ENCODE measurements at regions not wholly inside any gene's neighbourhood (a gene's known extent, or its start where the extent isn't known, plus 50 kb on each side); places are given as distances from the start of the nearest gene placed in this dataset.

GRCh38 chr9:28866951-28867350 is 1293.7 kb upstream of the C9orf72 start:
- TF ChIP-seq, protein P1, sequence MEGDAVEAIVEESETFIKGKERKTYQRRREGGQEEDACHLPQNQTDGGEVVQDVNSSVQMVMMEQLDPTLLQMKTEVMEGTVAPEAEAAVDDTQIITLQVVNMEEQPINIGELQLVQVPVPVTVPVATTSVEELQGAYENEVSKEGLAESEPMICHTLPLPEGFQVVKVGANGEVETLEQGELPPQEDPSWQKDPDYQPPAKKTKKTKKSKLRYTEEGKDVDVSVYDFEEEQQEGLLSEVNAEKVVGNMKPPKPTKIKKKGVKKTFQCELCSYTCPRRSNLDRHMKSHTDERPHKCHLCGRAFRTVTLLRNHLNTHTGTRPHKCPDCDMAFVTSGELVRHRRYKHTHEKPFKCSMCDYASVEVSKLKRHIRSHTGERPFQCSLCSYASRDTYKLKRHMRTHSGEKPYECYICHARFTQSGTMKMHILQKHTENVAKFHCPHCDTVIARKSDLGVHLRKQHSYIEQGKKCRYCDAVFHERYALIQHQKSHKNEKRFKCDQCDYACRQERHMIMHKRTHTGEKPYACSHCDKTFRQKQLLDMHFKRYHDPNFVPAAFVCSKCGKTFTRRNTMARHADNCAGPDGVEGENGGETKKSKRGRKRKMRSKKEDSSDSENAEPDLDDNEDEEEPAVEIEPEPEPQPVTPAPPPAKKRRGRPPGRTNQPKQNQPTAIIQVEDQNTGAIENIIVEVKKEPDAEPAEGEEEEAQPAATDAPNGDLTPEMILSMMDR (IDR thresholded peaks at IDR 0.05; ENCODE audit: borderline replicate concordance), result no peak
- Histone ChIP-seq H3K36me3 (no peaks in the 10 kb centered on the region), H3K27ac (replicated peaks) (no peak overlapping the region), H3K4me1 (no peaks in the 10 kb centered on the region), H3K4me3 (no peak overlapping the region), H3K9me3 (replicated peaks) (no peaks in the 10 kb centered on the region), H3K27me3 (ENCODE audit: low read depth) (no peaks in the 10 kb centered on the region)
- DNase-seq, result no peak
- intact Hi-C loops (cut with micrococcal nuclease), result no loop called here

GRCh38 chr9:28868228-28868990 is 1295.1 kb upstream of the C9orf72 start:
- no peak overlapping the region for H3K27ac ChIP-seq (replicated peaks)
- intact Hi-C loops (cut with micrococcal nuclease), result no loop called here
- H3K27me3 ChIP-seq (ENCODE audit: low read depth), result no peaks in the 10 kb centered on the region
- no peaks in the 10 kb centered on the region for H3K9me3 ChIP-seq (replicated peaks)
- DNase-seq, result no peak
- H3K36me3 ChIP-seq, result no peaks in the 10 kb centered on the region
- no peaks in the 10 kb centered on the region for H3K4me1 ChIP-seq
- H3K4me3 ChIP-seq, result no peak overlapping the region
- TF ChIP-seq, protein P1 (IDR thresholded peaks at IDR 0.05; ENCODE audit: borderline replicate concordance), result no peak

DNA sequence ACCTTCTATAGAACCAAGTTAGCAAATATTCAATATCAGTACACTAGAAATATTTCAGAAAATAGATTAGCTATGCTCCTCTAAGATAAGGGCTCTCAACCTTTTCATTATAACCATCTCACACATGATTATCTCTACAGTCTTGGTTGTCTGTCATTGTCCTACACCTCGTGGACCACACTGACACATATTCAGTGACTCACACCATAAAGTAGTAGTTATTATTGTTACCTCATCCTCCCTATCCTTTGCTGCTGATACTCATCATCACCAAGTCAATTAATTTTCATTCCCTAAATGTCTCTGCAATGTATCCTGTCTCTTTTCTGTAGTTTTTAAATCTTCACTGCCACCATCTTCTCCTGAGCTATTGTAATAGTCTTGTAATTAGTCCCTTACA is 1309.2 kb upstream of the C9orf72 start:
- Histone ChIP-seq H3K36me3 (no peaks in the 10 kb centered on the region), H3K27ac (replicated peaks) (no peak overlapping the region), H3K4me1 (no peaks in the 10 kb centered on the region), H3K9me3 (replicated peaks) (no peaks in the 10 kb centered on the region), H3K4me3 (no peak overlapping the region), H3K27me3 (ENCODE audit: low read depth) (no peaks in the 10 kb centered on the region)
- intact Hi-C loops (cut with micrococcal nuclease), result no loop called here
- TF ChIP-seq, protein P1 (IDR thresholded peaks at IDR 0.05; ENCODE audit: borderline replicate concordance), result no peak
- no peak for DNase-seq

DNA sequence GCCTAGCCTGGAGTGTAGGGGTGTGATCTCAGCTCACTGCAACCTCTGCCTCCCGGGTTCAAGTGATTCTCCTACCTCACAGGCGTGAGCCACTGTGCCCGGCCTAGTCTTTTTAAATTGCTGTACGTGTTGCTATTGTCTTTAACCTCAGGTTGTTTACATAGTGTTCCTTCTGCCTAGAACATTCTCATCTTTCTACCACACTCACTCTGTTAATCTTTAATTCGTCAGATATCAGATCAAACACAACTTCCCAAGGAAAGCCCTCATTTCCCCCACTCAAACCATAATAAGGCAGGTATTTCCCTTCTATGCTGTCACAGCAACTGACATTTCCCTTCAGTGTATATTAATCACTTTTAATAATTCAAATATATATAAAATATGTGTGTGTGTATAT is 1310.0 kb upstream of the C9orf72 start:
- Histone ChIP-seq H3K27ac (replicated peaks) (no peak overlapping the region), H3K4me1 (no peaks in the 10 kb centered on the region), H3K9me3 (replicated peaks) (no peaks in the 10 kb centered on the region), H3K4me3 (no peak overlapping the region), H3K36me3 (no peaks in the 10 kb centered on the region), H3K27me3 (ENCODE audit: low read depth) (no peaks in the 10 kb centered on the region)
- DNase-seq, result no peak
- intact Hi-C loops (cut with micrococcal nuclease), result no loop called here
- TF ChIP-seq, protein P1 (IDR thresholded peaks at IDR 0.05; ENCODE audit: borderline replicate concordance), result no peak

DNA sequence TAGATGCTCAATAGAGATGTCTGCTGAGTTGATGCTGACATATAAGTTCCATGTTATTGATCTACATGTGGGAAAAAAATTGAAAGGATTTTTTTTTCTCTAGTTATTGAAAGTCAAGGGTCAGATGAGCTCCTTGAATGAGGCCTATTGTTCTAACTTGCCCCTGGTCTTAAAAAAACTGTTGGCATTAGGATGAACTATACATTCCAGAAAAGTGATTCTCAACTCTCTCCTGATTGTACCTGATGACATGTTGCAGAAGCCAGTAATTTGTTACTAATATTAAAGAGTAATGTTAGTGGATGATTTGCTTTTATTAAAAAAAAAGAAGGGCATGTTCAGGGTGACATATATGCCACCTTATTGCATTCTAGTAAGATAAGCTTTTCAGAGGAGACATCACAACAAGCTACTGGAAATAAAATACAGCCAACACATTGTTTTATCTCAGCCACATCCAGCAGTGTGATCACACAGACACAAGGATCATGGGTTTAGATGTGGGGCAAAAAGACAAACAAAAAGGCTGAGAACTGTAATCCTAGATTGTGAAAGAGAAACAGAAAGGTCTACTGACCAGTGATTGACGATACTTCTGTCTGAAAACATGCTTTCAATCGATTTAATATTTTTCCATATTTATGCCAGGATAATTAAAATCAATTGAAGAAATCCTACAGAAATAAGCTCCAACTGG is 1314.1 kb upstream of the C9orf72 start:
- intact Hi-C loops (cut with micrococcal nuclease), result no loop called here

More for the DNA sequence above, 1314.1 kb upstream of the C9orf72 start:
- DNase-seq, result no peak
- no peaks in the 10 kb centered on the region for H3K9me3 ChIP-seq (replicated peaks)
- no peaks in the 10 kb centered on the region for H3K4me1 ChIP-seq
- no peaks in the 10 kb centered on the region for H3K27me3 ChIP-seq (ENCODE audit: low read depth)
- H3K4me3 ChIP-seq, result no peak overlapping the region
- TF ChIP-seq, protein P1 (IDR thresholded peaks at IDR 0.05; ENCODE audit: borderline replicate concordance), result no peak
- H3K27ac ChIP-seq (replicated peaks), result no peak overlapping the region
- H3K36me3 ChIP-seq, result no peaks in the 10 kb centered on the region

All from left ventricle myocardium inferior (tissue), 1 donor.